ENCODE measurements at regions not wholly inside any gene's neighbourhood (a gene's known extent, or its start where the extent isn't known, plus 50 kb on each side); places are given as distances from the start of the nearest gene placed in this dataset.

- DNase-seq (ENCODE audit: low read depth in 2 of 2): no peak
Measured at GRCh38 chr1:222040955-222041354, 299.1 kb upstream of the DUSP10 start.

GRCh38 chr1:222040121-222040805 is 298.4 kb upstream of the DUSP10 start:
- no peak for DNase-seq (ENCODE audit: low read depth in 2 of 2)

- DNase-seq (ENCODE audit: low read depth in 2 of 2): no peak
Measured at GRCh38 chr1:222038971-222039370, 297.1 kb upstream of the DUSP10 start.

- no peak for DNase-seq (ENCODE audit: low read depth in 2 of 2)
Measured at GRCh38 chr1:222037720-222038119, 295.8 kb upstream of the DUSP10 start.

- DNase-seq (ENCODE audit: low read depth in 2 of 2): no peak
Measured at GRCh38 chr1:222034790-222035189, 292.9 kb upstream of the DUSP10 start.

GRCh38 chr1:222033450-222033849 is 291.6 kb upstream of the DUSP10 start:
- DNase-seq (ENCODE audit: low read depth in 2 of 2): no peak

- no peak for DNase-seq (ENCODE audit: low read depth in 2 of 2)
Measured at GRCh38 chr1:222031318-222031717, 289.4 kb upstream of the DUSP10 start.

GRCh38 chr1:222028676-222029075 is 286.8 kb upstream of the DUSP10 start:
- no peak for DNase-seq (ENCODE audit: low read depth in 2 of 2)

GRCh38 chr1:222028116-222028515 is 286.2 kb upstream of the DUSP10 start:
- no peak for DNase-seq (ENCODE audit: low read depth in 2 of 2)

GRCh38 chr1:222026280-222026679 is 284.4 kb upstream of the DUSP10 start:
- no peak for DNase-seq (ENCODE audit: low read depth in 2 of 2)

GRCh38 chr1:222023025-222023424 is 281.1 kb upstream of the DUSP10 start:
- no peak for DNase-seq (ENCODE audit: low read depth in 2 of 2)

GRCh38 chr1:222021129-222021528 is 279.2 kb upstream of the DUSP10 start:
- DNase-seq (ENCODE audit: low read depth in 2 of 2): no peak

- no peak for DNase-seq (ENCODE audit: low read depth in 2 of 2)
Measured at GRCh38 chr1:222020553-222020952, 278.7 kb upstream of the DUSP10 start.

- no peak for DNase-seq (ENCODE audit: low read depth in 2 of 2)
Measured at GRCh38 chr1:222019029-222019428, 277.1 kb upstream of the DUSP10 start.

GRCh38 chr1:222018041-222018440 is 276.2 kb upstream of the DUSP10 start:
- DNase-seq (ENCODE audit: low read depth in 2 of 2): no peak

GRCh38 chr1:222015686-222016085 is 273.8 kb upstream of the DUSP10 start:
- no peak for DNase-seq (ENCODE audit: low read depth in 2 of 2)

- no peak for DNase-seq (ENCODE audit: low read depth in 2 of 2)
Measured at GRCh38 chr1:222014001-222014400, 272.1 kb upstream of the DUSP10 start.

- no peak for DNase-seq (ENCODE audit: low read depth in 2 of 2)
Measured at GRCh38 chr1:222012816-222013215, 270.9 kb upstream of the DUSP10 start.

GRCh38 chr1:222010306-222010705 is 268.4 kb upstream of the DUSP10 start:
- no peak for DNase-seq (ENCODE audit: low read depth in 2 of 2)

GRCh38 chr1:222009105-222009730 is 267.3 kb upstream of the DUSP10 start:
- peak in 1 of 2 donors; percentile 11 for DNase-seq (ENCODE audit: low read depth in 2 of 2)

GRCh38 chr1:222006715-222007114 is 264.8 kb upstream of the DUSP10 start:
- no peak for DNase-seq (ENCODE audit: low read depth in 2 of 2)

GRCh38 chr1:222004784-222005183 is 262.9 kb upstream of the DUSP10 start:
- DNase-seq (ENCODE audit: low read depth in 2 of 2): no peak

- no peak for DNase-seq (ENCODE audit: low read depth in 2 of 2)
Measured at GRCh38 chr1:222004034-222004433, 262.1 kb upstream of the DUSP10 start.

- no peak for DNase-seq (ENCODE audit: low read depth in 2 of 2)
Measured at GRCh38 chr1:222002503-222002902, 260.6 kb upstream of the DUSP10 start.

Data from activated CD4-positive, alpha-beta T cell treated with anti-CD3 and anti-CD28 coated beads for 24 hours (primary cell).